Right hindlimb (tissue), 1 donor: ENCODE measurements at regions not wholly inside any gene's neighbourhood (a gene's known extent, or its start where the extent isn't known, plus 50 kb on each side); places are given as distances from the start of the nearest gene placed in this dataset.
"Not testable (repeated sequence)": the region's sequence is repeated elsewhere in the genome, so short reads cannot be mapped to it uniquely, and the experiment has no call there.

Source experiments
- DNase-seq: peaks from one replicate; pipeline ENCODE4 v3.0.0-alpha.2; 2018

GRCh38 chrX:128954697-128955096 is 568.6 kb downstream of the SMARCA1 start:
- DNase-seq: not testable (repeated sequence)

GRCh38 chrX:128931071-128931470 is 592.2 kb downstream of the SMARCA1 start:
- no peak for DNase-seq

- no peak for DNase-seq
These were observed 593.8 kb downstream of the SMARCA1 start for GRCh38 chrX:128929271-128930057.

GRCh38 chrX:128928636-128929035 is 594.7 kb downstream of the SMARCA1 start:
- no peak for DNase-seq

- DNase-seq: no peak
These were observed 595.9 kb downstream of the SMARCA1 start for GRCh38 chrX:128927363-128927762.

- DNase-seq: no peak
These were observed 616.5 kb downstream of the SMARCA1 start for GRCh38 chrX:128906753-128907152.

- DNase-seq: no peak
These were observed 622.3 kb downstream of the SMARCA1 start for GRCh38 chrX:128901018-128901417.

- DNase-seq: no peak
These were observed 625.7 kb downstream of the SMARCA1 start for GRCh38 chrX:128897621-128898020.

GRCh38 chrX:128891554-128891953 is 631.7 kb downstream of the SMARCA1 start:
- DNase-seq: no peak

- no peak for DNase-seq
These were observed 638.9 kb downstream of the SMARCA1 start for GRCh38 chrX:128884430-128884829.

- DNase-seq: no peak
These were observed 639.6 kb downstream of the SMARCA1 start for GRCh38 chrX:128883650-128884049.

- no peak for DNase-seq
These were observed 652.9 kb downstream of the SMARCA1 start for GRCh38 chrX:128870361-128870760.

GRCh38 chrX:128862557-128862956 is 660.7 kb downstream of the SMARCA1 start:
- no peak for DNase-seq

- no peak for DNase-seq
These were observed 674.9 kb downstream of the SMARCA1 start for GRCh38 chrX:128848374-128848773.

- DNase-seq: no peak
These were observed 676.9 kb downstream of the SMARCA1 start for GRCh38 chrX:128846385-128846784.

- no peak for DNase-seq
These were observed 704.6 kb downstream of the SMARCA1 start for GRCh38 chrX:128818690-128819089.

GRCh38 chrX:128816919-128817318 is 706.4 kb downstream of the SMARCA1 start:
- DNase-seq: no peak

GRCh38 chrX:128807367-128807766 is 715.9 kb downstream of the SMARCA1 start:
- DNase-seq: no peak

- DNase-seq: no peak
These were observed 718.1 kb downstream of the SMARCA1 start for GRCh38 chrX:128805236-128805635.

- no peak for DNase-seq
These were observed 718.5 kb downstream of the SMARCA1 start for GRCh38 chrX:128804828-128805227.

GRCh38 chrX:128800138-128800537 is 723.2 kb downstream of the SMARCA1 start:
- no peak for DNase-seq

- not testable (repeated sequence) for DNase-seq
These were observed 730.9 kb upstream of the ACTRT1 start for GRCh38 chrX:128783139-128783538.

- DNase-seq: no peak
These were observed 729.3 kb upstream of the ACTRT1 start for GRCh38 chrX:128781506-128781905.

GRCh38 chrX:128780934-128781333 is 728.7 kb upstream of the ACTRT1 start:
- DNase-seq: no peak

GRCh38 chrX:128769495-128769894 is 717.3 kb upstream of the ACTRT1 start:
- no peak for DNase-seq
